NOMO-1 (cell line): ENCODE measurements at regions not wholly inside any gene's neighbourhood (a gene's known extent, or its start where the extent isn't known, plus 50 kb on each side); places are given as distances from the start of the nearest gene placed in this dataset.
"Not testable (repeated sequence)": the region's sequence is repeated elsewhere in the genome, so short reads cannot be mapped to it uniquely, and the experiment has no call there.

Experiments
- DNase-seq, 2 experiments: peaks; one replicate each; lab custom pipeline; 2025; ENCODE audit not compliant: unreplicated experiment in 2 of 2; lab: John Stamatoyannopoulos, UW

DNA sequence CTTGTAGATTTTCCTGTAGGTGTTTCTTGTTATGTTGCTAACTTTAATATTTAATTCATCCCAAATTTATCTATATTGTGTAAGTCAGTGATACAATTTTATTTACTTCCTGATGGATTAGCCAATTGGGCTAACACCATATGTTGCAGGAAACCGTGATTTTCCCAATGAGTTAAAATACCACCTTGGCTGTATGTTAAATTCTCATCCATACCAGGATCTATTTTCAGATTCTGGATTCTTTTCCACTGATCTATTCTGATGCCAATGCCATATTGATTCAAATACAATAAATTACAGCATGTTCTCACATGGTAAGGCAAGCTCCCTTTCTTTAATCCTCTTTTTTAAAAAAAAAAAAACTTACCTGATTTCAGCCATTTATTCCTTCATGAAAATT is 85.8 kb upstream of the DNAJC10 start:
- no peak for DNase-seq

- no peak for DNase-seq
Measured at GRCh38 chr2:182631299-182631698, 84.8 kb upstream of the DNAJC10 start.

- no peak for DNase-seq
Measured at GRCh38 chr2:182634386-182634785, 81.7 kb upstream of the DNAJC10 start.

DNA sequence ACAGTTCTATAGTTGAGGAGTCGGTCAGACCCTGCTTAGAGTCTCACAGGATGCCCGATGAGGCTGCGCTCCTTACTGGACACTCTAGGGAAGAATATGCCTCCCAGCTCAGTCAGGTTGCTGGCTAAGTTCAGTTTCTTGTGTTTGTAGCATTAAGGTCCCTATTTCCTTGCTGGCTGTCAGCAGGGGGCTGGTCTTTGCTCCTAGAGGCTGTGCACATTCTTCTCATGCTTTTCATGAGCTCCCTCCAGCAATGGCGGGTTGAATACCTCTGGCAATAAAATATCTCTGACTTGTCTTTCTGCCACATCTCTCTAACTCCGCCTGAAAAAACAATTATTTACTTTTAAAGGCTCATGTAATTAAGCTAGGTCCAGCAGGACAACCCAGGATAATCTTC is 79.4 kb upstream of the DNAJC10 start:
- DNase-seq, result no peak

- DNase-seq, result no peak
Measured at GRCh38 chr2:182638667-182639066, 77.4 kb upstream of the DNAJC10 start.

DNA sequence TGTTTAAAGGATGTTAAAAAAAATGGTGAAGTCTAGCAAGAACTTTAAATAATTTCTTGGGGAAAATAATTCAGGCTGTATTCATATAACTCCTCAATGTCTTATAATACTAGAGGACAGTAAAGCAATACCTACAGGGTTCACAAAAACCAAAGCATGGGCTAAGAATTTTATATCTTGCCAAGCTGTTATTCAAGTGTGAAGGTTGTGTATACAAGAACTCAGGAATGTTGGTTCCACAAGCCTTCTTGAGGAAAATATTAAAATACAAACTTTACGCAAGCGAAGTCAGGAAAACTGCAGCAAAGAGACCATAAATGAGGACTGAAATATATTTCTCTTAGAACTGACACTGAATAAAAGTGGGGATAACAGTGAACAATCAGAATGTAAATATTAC is 76.1 kb upstream of the DNAJC10 start:
- no peak for DNase-seq

- DNase-seq, result no peak
Measured at GRCh38 chr2:182642328-182642727, 73.7 kb upstream of the DNAJC10 start.

DNA sequence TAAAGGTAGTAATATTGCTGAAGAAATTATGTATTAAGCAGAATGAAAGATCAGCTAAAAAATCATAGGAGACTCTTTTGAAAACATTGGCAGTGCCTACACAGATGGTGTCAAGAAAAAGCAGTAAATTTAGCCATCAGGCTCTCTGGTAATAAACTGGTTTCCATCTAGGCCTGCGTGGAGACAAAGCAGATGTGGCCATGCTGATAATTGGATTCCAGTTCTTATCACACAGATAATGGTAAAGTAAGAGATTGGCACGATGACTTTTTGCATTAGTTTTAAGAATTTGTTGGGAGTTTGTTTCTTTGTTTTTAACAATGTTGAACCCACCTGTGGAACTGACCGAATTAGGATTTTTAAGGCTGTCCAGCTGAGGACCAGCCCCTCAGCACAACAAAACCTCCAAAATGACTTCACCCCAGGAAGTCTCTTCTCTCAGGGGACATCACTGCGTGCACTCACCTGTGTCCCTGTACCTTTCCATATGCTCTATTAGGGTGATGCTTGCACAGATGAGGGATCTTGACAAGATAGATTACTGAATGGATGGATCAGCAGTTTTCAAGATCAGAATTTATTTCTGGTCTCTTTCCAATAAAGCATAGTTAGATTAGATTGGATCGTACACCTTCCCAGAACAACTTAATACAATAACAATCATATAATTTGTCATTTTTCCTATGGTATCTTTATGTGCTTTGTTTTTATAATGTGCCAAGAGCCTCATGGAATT is 69.1 kb upstream of the DNAJC10 start:
- no peak for DNase-seq

DNA sequence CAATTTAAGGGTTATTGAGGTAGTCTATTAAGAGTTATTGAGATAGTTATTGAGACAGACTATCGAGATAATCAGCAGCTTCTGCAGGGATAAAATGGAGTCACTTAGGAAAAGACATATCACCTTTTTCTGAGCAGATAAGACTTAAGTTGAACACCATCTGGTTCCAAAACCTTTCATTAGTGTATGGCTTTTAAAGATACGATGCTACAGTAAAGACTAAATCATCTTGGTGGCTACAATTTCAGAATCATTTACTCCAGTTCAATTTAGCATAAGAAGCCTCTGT is 68.6 kb upstream of the DNAJC10 start:
- DNase-seq, result no peak

- DNase-seq, result no peak
Measured at GRCh38 chr2:182649316-182649715, 66.7 kb upstream of the DNAJC10 start.

DNA sequence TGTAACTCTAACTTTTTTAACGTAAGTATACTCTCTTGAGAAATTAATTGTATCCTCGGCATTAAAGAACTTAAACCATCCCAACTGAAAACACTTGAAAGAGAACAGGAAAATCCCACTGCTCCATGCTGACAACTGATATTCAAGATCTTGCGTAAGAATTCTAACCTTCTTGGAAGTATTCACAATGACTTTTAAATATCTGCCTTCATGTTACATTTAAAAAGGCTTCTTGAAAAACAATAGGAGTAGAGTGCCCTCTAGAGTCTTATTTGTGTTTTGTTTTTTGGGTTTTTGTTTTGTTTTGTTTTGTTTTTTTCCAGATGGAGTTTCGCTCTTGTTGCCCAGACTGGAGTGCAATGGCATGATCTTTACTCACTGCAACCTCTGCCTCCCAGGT is 65.4 kb upstream of the DNAJC10 start:
- peak in 1 of 2 experiments; percentile 56 for DNase-seq

- no peak for DNase-seq
Measured at GRCh38 chr2:182652326-182652725, 63.7 kb upstream of the DNAJC10 start.

DNA sequence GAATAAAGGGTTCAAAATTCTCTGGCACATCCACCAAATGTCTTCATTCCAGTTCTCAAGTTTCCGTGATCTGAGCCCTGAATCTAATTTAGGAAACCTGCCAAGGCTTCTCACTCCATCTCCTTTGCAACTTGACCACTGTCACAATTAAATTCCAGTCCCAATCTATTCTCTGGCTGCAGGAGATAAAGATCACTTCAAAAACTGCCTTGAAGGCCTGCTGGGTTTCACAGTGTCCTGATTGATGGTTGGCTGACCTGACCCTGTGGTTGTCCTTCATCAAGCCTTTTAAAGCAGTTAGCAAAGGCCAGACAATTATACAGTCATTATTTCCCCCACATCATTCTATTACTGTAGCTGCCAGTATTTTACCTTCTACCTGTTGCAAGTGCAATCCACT is 60.3 kb upstream of the DNAJC10 start:
- DNase-seq, result no peak

DNA sequence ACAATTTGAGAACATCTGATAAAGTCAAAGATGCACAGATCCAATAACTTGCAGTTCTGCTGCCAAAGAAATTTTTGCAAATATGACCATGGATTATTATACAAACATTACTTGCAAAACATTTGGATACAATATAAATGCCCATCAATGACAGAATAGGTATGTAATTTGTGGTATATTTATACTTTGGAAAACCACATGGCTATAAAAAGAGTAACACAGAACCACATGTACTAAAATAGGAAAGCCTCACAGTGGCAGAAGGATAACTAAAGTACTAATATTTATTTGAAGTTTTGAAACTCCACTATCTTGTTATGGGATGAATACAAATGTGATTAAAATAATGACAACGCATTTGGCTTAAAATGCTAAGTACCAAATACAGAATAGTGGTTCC is 51.8 kb upstream of the DNAJC10 start:
- DNase-seq, result no peak

- DNase-seq, result not testable (repeated sequence)
Measured at GRCh38 chr2:182665500-182665899, 50.6 kb upstream of the DNAJC10 start.
